MM.1S (cell line): ENCODE measurements at regions not wholly inside any gene's neighbourhood (a gene's known extent, or its start where the extent isn't known, plus 50 kb on each side); places are given as distances from the start of the nearest gene placed in this dataset.

ENCODE experiments used
- EZH2 ChIP-seq: fragments of 300-600 bp; sonication (generic); optimal IDR thresholded peaks from 2 replicates; pipeline ENCODE3; 2017; ENCODE audit warnings: low read depth, mild to moderate bottlenecking, antibody characterized with exemption, low read length, mixed read lengths
- EZH2phosphoT487 ChIP-seq: fragments of 300-600 bp; sonication (generic); IDR thresholded peaks from 2 replicates; pipeline ENCODE4 v1.6.1; 2018; ENCODE audit warnings: antibody characterized with exemption, low read length
- TF ChIP-seq, protein P1 (sequence below): fragments of 300-600 bp; sonication (generic); IDR thresholded peaks from 2 replicates; pipeline ENCODE4 v1.5.1; 2016; ENCODE audit warnings: antibody characterized with exemption, low read length, mixed read lengths

- TF ChIP-seq, protein P1, sequence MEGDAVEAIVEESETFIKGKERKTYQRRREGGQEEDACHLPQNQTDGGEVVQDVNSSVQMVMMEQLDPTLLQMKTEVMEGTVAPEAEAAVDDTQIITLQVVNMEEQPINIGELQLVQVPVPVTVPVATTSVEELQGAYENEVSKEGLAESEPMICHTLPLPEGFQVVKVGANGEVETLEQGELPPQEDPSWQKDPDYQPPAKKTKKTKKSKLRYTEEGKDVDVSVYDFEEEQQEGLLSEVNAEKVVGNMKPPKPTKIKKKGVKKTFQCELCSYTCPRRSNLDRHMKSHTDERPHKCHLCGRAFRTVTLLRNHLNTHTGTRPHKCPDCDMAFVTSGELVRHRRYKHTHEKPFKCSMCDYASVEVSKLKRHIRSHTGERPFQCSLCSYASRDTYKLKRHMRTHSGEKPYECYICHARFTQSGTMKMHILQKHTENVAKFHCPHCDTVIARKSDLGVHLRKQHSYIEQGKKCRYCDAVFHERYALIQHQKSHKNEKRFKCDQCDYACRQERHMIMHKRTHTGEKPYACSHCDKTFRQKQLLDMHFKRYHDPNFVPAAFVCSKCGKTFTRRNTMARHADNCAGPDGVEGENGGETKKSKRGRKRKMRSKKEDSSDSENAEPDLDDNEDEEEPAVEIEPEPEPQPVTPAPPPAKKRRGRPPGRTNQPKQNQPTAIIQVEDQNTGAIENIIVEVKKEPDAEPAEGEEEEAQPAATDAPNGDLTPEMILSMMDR, result no peak
- no peak for TF ChIP-seq EZH2
- no peak for TF ChIP-seq EZH2phosphoT487
These were observed 142.1 kb upstream of the BRINP3 start for GRCh38 chr1:190619724-190620123.
